K562 (cell line): ENCODE measurements at regions not wholly inside any gene's neighbourhood (a gene's known extent, or its start where the extent isn't known, plus 50 kb on each side); places are given as distances from the start of the nearest gene placed in this dataset.

Experiments
- CEBPZ ChIP-seq: fragments of 150-350 bp; IDR thresholded peaks from 2 replicates; pipeline ENCODE4 v1.6.1; 2014; ENCODE audit warnings: low read depth, mild to moderate bottlenecking, low read length, borderline replicate concordance
- CTCF ChIP-seq, 3 experiments: IDR thresholded peaks in 2 of 3; conservative IDR thresholded peaks in 1 of 3; 2 replicates each; pipeline ENCODE4 v1.5.1; 2011 to 2012; ENCODE audit warnings: low read length in 3 of 3, mild to moderate bottlenecking in 3 of 3, control low read depth in 2 of 3, improper control_type of control experiment in 1 of 3, inconsistent platforms in 1 of 3, low read depth in 1 of 3, mixed read lengths in 1 of 3, moderate library complexity in 1 of 3; ENCODE audit not compliant: insufficient read depth in 2 of 3
- CXXC5 ChIP-seq: fragments of 250-450 bp; sonication (Bioruptor Pico); IDR thresholded peaks from 2 replicates; pipeline ENCODE4 v1.8.0; 2022; ENCODE audit warnings: inconsistent platforms, mild to moderate bottlenecking, moderate library complexity
- PCBP2 ChIP-seq: fragments of 200-400 bp; formaldehyde crosslinking; IDR thresholded peaks from 2 replicates; pipeline ENCODE4 v1.6.1; 2018; ENCODE audit warnings: low read length, low read depth, mild to moderate bottlenecking, moderate library complexity; ENCODE audit not compliant: poor library complexity, severe bottlenecking
- ZNF785 ChIP-seq: fragments of 250-450 bp; sonication (Bioruptor Pico); IDR thresholded peaks from 2 replicates; pipeline ENCODE4 v1.4.0; 2020; ENCODE audit warnings: mild to moderate bottlenecking

GRCh38 chr12:113548467-113548866 lies 76.8 kb upstream of the LHX5 start:
- TF ChIP-seq CEBPZ (no peak), PCBP2 (no peak), CXXC5 (no peak), ZNF785 (CRISPR knock-in tag) (no peak), CTCF (IDR thresholded peaks at IDR 0.05 in 2 of 3, conservative IDR thresholded peaks at IDR 0.05 in 1 of 3; ENCODE audit: insufficient read depth in 2 of 3, low read depth in 1 of 3, low read length in 3 of 3) (no peak)
